Medulla oblongata (tissue), 1 donor: ENCODE measurements at regions not wholly inside any gene's neighbourhood (a gene's known extent, or its start where the extent isn't known, plus 50 kb on each side); places are given as distances from the start of the nearest gene placed in this dataset.
"Not testable (repeated sequence)": the region's sequence is repeated elsewhere in the genome, so short reads cannot be mapped to it uniquely, and the experiment has no call there.

ENCODE experiments used
- DNase-seq: peaks from one replicate; pipeline ENCODE4 v3.0.0-alpha.2; 2015; ENCODE audit errors: extremely low spot score

DNA sequence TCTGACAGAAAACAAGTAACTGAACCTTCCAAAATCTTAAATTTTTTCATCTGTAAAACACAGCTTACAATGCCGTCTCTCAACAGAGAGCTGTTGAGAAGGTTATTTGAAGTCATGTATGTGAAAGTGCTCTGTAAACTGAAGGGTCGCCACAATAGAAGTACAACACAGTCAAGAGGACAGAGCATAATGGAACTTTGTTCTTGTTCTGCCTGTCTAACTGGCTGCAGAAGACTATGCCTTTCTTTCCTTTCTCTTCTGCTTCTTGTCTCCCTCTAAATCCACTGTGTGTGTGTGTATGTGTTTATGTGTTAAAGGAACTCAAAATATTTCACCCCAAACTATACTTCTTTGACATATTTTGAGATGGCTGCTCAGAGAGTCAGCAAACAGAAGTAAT, 365.8 kb upstream of the RND3 start:
- peak; percentile 11 for DNase-seq

DNA sequence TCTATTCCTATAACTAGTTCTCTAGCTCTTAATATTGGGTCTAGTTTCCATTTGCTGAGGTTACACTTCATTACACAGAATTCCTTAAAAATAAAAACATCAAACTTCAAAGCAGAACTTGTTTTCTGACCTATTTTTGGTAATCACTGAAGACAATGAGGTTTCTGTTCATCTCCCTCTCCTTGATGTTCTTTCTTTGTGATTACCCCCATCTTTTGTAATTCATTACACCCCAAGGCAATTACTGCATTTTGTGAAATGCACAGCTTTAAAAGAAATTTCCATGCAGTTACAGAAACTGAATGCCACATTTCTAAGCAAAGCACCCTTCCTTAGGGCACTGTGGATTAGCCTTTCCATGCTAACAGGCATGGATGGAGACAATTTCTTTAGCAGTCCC, 363.2 kb upstream of the RND3 start:
- no peak for DNase-seq

DNA sequence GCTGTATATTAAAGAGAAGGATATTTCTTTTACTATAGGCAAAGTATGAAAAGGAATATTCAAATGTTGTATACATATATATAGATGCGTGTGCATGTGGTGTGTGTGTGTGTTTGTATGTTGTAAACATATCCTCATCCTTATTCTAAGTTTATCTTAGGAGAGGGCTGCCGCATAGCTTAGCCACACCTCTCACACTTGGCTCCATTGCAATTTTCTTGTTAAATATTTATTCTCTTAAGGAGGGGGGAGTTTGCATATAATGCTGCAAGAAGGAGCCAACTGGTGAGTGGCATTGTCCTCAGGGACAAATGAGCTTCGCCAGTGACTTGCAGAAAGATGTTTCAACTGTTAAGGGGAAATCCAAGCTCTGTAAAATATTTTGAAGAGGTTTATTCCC, 360.1 kb upstream of the RND3 start:
- no peak for DNase-seq

DNA sequence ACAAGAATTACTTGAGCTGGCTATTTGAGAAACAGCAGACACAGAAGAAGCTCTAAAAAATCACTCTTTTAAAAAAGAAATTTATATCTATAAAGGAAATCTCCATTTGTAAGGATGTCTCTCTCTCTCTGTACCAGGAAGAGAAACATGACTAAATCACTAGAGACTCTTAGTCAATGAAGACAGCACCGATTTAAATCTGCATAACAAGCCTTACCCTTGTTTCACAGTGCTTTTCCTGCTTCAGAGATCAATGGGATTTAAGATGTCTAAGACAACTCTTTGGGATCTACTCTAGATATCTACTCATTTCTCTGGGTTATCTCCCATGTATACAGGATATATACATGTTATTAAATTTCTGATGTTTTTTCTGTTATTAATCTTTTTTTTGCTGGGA, 359.2 kb upstream of the RND3 start:
- no peak for DNase-seq

DNA sequence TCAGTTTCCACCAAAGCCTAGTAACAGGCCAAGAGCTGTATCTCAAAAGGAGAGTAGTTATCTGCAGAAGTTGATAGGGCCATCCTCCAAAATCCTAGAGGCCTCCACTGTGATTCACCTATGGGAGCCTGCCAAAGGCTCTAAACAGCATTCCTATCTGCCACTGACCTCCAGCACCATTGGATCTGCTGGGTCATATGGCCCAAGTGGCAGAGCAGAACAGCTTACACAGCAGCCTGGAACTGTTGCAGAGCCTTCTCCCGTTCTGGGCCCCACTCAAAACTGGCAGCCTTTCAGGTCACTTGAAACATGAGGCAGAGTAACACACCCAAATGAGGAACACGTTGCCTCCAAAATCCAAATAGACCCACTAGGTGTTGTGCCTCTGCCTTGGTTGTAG, 345.2 kb upstream of the RND3 start:
- no peak for DNase-seq

DNA sequence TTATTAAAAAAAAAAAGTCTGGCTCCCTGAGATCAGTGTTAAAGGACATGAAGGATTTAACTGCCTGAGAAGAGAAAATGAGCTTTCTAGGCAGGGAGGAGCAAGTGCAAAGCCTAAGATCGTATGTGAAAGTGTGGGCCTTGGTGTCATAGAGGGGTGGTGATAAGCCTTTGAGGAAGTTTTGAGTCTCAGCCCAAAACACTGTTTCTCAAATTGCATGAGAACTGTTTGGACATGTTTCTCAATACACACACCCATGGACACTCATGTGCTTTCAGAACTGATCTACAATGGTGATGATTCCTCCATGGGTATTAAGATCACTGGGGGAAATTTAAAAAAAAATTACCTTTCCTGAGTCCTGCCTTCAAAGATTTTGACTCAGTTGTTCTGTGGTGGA, 336.7 kb upstream of the RND3 start:
- DNase-seq, result no peak

DNA sequence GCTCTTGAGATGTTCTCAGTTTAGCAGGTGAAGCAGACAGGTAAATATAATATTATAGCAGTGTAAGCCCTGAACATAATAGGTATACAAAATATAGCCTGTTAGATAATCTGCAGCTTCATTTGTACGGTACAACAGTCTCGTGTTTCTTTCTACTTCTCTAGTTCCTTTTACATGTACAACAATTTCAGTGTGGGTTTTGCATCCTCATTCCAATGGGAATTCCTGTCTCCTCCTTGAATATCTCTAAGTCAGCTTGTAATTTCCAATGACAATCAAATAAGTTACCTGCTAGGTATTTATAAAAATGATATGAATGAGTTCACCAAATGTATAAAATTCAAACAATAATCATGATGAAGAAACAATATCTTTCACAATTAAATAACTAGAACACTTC, 330.0 kb upstream of the RND3 start:
- no peak for DNase-seq

DNA sequence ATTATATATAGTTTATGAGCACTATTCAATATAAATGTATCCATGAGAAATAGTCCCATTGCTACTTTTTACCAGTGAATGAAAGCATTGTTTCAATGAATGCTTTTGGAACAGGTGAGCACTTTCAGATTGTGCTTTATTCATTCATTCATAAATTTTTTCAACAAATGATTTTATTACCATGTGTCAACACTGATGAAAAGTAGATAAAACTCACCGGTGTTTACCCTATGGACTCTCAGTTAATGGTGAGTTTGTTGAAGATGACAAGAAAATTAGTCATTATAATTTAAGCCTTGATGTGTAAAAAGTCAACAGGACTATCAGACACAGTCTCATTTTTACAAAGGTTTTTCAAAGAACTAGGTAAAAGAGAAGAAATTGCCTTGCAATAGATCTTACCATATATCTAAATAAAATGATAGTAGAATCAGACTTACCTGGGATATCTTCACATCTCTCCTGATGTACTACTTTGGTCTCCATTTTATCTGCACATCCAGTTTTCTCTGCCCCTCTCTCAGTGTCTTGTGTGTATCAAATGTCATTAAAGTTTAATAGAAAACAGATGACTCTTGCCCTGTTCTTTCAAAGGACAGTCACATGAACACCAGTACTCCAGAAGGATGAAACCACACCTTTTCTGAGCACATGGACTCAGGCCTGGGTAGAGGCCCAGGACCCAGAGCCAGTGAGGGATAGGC, 325.3 kb upstream of the RND3 start:
- no peak for DNase-seq

DNA sequence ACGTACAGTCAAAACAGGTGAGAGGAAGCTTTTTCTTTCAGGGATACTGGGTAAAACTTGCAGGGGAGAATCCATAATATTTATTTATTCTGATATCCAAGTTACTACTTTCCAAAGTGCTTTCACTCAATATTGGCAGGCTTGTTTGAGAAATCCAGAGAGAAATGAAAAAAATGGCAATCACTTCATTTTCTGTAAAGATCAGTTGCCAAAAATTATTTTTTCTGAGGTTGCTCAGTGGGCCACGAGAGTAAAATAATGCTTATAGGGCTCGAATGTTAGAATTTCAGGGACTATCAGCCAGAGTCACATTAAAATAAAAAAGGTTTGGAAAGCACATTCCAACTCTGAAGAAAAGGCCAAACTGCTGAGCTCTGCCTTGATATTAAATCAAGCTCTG, 324.6 kb upstream of the RND3 start:
- DNase-seq, result no peak

DNA sequence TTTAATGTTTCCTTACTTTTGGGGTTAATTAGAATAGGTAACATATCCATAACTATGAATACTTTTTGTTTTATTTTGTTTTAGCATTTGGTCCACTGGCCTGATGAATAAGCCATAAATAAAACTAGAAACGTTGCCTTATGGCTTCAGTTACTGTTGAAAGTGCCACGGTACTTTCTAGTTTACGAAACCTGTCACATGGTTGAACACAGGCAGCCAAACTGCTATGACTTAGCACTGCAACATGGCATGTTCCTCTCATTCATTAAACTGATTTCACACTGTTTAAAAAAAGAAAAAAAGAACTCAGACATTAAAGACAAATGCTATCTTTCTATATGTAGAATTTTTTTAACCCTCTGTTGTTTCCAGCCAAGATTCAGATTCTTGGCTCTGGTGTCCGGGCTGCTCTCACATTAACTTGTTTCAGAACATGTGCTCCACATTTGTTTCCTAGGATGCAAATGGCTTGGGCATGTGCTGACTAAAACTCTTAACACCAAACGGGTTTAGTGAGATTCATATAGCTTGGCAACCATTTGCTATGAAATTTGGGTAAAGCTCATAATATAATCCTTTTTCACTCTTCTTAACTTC, 323.9 kb upstream of the RND3 start:
- DNase-seq, result no peak

DNA sequence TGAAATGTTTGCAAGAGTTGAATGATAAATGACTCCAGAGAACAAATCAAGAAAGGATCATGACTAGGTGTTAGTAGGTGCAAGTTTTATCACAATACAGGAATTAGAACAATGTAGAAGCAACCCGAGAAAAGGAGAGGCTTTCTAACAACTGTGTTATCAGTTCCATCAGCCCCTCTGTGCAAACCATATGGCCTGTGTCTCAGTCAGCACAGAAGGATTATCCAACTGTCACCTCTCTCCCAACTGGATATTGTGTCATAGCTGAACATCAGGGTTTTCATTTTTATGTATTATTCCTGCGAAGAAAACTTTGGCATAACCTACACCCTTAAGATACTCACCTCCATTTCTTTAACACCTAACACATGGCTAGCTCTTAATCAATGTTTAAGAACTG, 321.6 kb upstream of the RND3 start:
- no peak for DNase-seq

DNA sequence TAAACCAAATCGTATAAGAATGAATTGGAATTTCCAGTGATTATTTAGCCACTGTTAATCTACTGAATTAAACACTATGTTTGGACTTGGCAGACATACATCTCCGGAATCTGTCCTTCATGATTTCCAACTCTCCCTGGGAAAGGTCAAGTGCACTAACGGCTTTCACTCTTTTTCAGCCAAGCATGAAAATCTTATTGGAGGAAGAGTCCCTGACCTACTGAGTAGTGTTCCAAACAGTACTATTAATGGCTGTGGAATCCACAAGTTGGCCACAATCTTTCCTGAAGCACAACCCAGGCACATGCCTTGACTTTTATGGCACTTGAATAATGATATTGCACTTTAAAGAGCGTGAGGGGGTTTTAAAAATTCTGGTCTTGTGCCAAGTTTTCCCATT, 318.9 kb upstream of the RND3 start:
- DNase-seq, result no peak

DNA sequence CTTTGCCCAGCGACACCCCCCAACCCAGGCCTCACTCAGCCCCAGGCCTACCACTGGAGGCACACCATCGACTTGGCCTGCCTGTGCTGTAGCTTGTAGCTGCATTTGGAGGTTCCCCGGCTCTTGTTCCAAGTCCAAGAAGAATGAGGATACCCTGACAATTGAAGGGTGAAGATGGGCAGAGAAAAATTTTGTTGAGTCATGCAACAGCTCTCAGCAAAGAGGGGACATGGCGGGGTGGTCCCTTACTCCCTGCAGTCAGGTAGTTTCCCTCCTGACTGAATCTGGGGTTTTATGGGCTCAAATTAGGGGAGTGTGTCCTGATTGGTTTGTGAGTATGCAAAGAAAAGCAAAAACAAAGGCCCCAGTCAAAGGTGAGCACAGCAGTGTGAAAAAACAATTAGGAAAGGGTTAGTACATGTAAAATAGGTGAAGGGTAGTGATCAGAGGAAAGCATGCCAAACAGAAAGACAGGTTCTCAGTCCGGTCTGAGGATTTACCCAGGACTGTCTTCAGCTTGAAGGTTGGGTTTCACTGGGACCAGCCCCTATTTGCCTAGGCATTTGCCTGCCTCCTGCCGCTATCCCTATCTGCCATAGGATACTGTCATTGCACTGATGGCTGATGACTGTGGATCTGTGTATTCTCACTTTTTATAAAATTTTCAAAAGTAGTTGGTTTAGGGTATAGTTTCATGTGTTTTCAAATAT, 316.4 kb upstream of the RND3 start:
- DNase-seq, result no peak

DNA sequence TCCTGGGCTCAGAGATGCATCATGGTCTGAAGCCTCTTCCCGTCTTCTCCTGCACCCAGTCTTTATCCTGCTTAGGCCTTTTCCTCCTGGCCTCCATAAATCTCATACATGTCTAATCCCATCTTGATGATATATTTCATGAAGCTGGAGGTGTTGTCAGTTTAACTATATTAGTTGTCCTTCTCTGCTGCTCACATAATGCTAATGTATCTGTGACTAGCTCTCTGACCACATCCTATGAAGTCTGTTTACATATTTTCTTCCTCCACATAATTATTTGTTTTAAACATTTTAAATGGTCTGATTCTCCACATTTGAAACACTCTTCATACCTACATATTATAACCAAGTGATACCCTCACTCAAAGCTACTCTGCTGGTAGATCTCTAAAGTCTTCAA, 315.2 kb upstream of the RND3 start:
- no peak for DNase-seq

DNA sequence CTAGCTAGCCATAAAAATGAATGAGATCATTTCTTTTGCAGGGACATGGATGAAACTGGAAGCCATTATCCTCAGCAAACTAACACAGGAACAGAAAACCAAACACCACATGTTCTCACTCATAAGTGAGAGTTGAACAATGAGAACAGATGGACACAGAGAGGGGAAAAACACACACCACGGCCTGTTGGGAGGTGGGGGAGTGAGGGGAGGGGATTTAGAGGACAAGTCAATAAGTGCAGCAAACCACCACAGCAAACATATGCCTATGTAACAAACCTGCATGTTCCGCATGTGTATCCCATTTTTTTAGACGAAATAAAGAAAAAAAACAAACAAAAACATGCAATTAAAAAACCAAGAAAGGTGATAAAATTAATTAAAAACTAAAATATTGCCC, 308.8 kb upstream of the RND3 start:
- not testable (repeated sequence) for DNase-seq

DNA sequence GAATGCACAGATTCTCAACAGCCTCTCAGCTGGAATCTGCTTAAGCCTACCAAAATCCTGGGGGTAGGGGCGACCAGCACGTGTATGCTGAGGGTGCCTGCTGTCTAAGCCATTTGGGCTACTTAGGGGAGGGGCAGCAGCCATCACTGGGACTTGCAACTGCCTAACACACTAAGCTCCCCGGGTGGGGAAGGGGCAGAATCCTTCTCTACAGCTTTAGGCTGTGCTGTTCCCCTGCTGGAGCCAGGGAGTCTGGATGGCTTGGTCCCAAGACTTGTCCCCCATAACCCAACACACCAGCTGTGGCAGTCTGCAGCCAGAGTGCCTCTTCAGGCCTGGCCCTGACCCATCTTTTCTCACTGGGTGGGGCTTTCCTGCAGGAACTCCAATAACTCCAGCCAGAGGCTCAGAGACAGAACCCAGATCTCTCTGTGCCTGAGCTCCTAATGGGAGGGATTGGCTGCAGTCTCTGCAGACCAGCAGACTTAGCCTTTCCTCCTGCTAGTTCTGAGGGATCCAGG, 305.4 kb upstream of the RND3 start:
- DNase-seq, result no peak

DNA sequence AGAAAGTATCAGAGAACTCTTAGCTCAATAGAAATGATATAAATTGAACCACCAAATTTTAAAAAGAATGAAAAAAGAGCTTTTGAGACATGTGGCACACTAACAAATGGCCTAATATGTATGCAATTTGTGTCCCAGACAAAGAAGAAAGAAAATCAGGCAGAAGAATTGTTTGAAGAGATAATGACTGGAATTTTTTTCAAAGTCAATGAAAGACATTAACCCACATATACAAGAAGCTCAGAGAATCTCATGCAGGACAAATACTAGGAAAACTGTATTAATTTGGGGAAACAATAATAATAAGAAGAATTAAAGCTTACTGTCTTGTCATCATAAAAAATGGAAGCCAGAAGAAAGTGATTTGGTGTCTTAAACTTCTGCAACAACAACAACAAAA, 304.1 kb upstream of the RND3 start:
- no peak for DNase-seq

DNA sequence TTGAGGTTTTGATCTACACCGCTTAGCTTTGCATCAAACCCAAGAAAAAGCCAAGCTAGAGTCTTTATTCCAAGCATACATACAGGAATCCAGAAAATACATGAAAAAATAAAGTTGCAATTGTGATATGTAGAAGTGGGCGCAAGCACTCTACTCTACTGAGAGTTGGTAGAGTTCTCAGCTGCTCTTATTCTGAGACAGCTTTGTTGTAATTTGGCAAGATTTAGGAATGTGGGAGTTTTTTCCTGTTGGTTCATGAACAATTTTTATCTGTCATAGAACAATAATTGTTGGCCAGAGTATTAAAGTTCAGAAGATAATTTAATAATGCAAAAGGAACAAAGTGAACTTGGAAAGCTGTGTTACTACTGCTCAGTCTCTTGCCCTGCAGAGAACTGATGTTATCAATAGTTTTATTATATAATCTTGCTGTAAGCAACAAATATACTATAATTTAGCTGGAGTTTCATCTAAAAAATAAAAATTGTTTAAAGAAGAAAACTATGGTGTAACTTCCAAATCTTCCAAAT, 302.0 kb upstream of the RND3 start:
- DNase-seq, result no peak

DNA sequence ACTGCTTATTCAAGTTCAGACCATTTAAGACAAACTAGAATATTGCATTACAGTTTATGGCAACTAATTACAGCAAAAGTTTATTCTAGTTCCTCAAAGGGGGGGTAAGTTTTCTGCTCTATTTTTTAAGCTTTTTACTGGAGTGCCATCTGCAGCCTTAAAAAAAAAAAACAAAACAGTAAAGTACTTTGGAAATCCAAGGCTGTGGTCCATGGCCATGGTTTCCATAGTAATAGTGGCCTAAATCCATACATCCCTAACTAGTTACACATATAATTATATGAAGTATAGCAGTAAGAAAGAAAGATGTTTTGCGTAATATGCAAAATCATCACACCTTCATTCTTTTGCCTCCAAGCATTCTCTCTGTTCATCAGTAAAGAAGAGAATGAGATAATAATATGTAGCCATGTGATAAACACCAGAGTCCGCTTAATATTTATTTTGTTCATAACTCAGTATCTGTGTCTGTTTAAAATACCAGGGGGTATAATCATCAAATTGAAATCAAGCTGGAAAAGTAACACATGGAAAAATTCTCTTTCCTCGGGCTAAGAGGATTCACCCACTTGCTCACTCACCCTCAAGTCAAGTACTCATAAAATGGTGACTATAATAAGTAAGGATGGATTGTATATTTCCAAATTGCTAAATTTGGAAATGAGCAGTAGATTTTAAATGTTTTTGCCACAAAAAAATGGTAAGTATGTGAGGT, 301.1 kb upstream of the RND3 start:
- DNase-seq, result no peak

DNA sequence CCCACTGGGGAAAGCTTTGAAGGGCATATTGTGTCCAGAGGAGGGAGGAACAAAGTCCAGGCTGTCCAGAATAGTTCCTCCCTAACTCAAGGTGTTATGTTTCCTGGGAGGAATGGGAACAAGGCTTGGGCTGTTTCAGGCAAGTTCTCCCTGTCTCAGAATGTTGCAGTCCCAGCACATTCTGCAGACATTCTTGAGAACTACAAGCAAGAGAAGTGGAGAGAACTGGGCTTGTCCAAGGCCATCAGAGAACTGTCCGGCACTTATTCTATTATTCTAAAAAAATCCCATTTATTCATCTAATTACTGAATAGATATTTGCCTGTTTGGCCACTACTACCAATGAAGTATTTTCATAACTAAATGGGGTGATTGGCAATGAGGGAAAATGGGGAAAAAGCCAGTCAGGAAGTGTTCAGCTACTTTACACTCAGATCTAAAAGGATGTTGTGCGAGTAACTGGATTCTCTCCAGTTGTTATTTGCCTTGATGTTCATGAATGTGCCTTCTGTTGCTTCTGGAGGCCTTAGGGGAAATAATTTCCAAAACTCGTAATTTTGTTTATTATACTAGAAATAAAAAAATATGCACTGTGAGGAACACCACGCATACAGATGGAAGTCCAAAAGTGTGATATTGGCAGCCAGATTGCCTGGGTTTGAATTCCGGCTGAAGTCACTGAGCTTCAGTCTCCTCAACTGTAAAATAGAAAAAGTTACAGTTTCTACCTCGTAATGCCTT, 300.1 kb upstream of the RND3 start:
- DNase-seq, result no peak

DNA sequence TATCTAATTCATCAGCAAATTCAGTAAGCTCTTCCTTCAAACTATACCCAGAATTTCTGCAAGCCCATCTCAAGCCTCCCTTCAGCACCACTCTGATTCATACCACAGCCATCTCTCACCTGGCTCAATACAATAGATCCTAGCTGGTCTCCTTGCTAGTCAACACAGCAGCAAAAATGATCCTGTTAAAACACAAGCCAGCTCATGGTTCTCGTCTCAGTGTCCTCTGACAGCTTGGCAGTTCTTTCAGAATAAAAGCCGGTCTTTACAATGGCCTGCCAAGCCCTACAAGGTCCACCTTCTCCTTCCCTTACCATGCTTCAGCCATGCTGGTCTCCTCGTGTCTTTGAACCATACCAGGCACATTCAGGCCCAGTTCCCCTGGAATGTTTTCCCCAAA, 296.9 kb upstream of the RND3 start:
- no peak for DNase-seq

DNA sequence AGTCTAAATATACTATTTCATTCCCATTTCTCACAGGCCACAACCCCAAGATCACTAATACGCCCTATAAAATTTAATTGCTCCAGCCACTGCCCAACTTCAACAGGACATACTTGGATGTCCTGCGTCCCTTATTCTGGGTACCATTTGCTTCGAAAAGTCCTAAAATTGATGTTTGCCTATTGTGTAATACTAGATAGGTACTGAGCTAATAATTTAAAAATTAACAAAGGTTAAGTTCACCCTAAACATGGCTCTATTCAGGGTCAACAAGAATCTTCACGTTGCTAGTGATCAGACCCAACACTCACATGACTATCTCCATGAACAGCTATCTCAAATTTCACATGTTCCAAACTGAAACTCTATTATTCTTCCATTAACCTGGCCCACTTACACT, 296.4 kb upstream of the RND3 start:
- DNase-seq, result no peak
